Stimulated activated naive B cell treated with anti-CD40 and anti-IgM and Interleukin-4, amounts not matched to agents 10 μg/mL and 1 μg/mL and 100 μg/mL, for 72 hours (primary cell): ENCODE measurements at regions not wholly inside any gene's neighbourhood (a gene's known extent, or its start where the extent isn't known, plus 50 kb on each side); places are given as distances from the start of the nearest gene placed in this dataset.

Experiments used
- ATAC-seq, 2 donors: fragments of 150-1000 bp; cut with Tn5 transposase; replicated peaks; 2 replicates each; pipeline ENCODE4 v1.10.0; 2021; ENCODE audit warnings: moderate library complexity in 1 of 2
- DNase-seq: peaks from one replicate; pipeline ENCODE4 v3.0.0; 2021
- H3K27ac Mint-ChIP-seq: one replicate; pipeline ENCODE4 v1.8.0; 2022; ENCODE audit warnings: mild to moderate bottlenecking, mixed read lengths
- H3K27me3 Mint-ChIP-seq, 2 donors: one replicate each; pipeline ENCODE4 v1.8.0; 2022; ENCODE audit warnings: mixed read lengths in 2 of 2
- H3K36me3 Mint-ChIP-seq, 2 donors: one replicate each; pipeline ENCODE4 v1.8.0; 2022; ENCODE audit warnings: mixed read lengths in 2 of 2, mild to moderate bottlenecking in 1 of 2
- H3K4me1 Mint-ChIP-seq, 2 donors: one replicate each; pipeline ENCODE4 v1.8.0; 2022; ENCODE audit warnings: mixed read lengths in 2 of 2, mild to moderate bottlenecking in 1 of 2
- H3K4me3 Mint-ChIP-seq, 2 donors: one replicate each; pipeline ENCODE4 v1.8.0; 2022; ENCODE audit warnings: mild to moderate bottlenecking in 2 of 2, mixed read lengths in 2 of 2, moderate library complexity in 1 of 2
- H3K9me3 Mint-ChIP-seq, 2 donors: one replicate each; pipeline ENCODE4 v1.8.0; 2022; ENCODE audit warnings: mixed read lengths in 2 of 2, mild to moderate bottlenecking in 1 of 2

- Mint-ChIP-seq H3K27ac (no peak overlapping the region), H3K4me3 (no peak overlapping the region), H3K27me3 (peaks cover 15 to 29% of the 10 kb centered on the region in 2 donors), H3K4me1 (peaks cover 24 to 44% of the 10 kb centered on the region in 2 donors), H3K9me3 (peaks cover 15 to 16% of the 10 kb centered on the region in 2 donors), H3K36me3 (peaks cover 6 to 11% of the 10 kb centered on the region in 2 donors)
- DNase-seq (no peak), ATAC-seq (no peak)
Measured at GRCh38 chr3:72284471-72284870, 499.5 kb upstream of the PROK2 start.

GRCh38 chr3:72282918-72283317 is 498.0 kb upstream of the PROK2 start:
- DNase-seq (no peak), ATAC-seq (peak; percentile 41 to 43)
- Mint-ChIP-seq H3K36me3 (peaks cover 6 to 11% of the 10 kb centered on the region in 2 donors), H3K27me3 (peaks cover 15 to 33% of the 10 kb centered on the region in 2 donors), H3K27ac (no peak overlapping the region), H3K9me3 (peaks cover 15 to 16% of the 10 kb centered on the region in 2 donors), H3K4me3 (no peak overlapping the region), H3K4me1 (peaks cover 17 to 37% of the 10 kb centered on the region in 2 donors)

DNA sequence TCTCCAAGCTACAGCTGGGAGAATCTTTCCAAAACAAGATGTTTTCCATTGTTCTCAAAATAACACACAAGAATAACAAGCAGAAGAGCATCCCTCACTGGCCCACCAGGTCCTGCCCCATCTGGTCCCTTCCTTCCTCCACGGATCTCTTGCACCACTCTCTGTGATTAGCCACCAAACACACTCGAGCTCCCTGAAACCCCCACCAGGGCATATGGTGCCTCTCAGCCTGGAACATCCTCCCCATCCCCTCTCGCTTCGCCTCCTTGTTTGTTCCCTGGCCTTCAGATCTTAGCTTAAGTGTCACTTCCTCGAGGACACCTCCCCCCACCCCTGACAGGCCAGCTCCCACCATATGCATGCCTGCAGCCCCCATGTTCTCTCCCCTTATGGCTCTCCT is 496.6 kb upstream of the PROK2 start:
- ATAC-seq: no peak

GRCh38 chr3:72280876-72281275 is 495.9 kb upstream of the PROK2 start:
- H3K36me3 Mint-ChIP-seq: peaks cover 7 to 14% of the 10 kb centered on the region in 2 donors
- ATAC-seq (peak; percentile 87 to 89), DNase-seq (no peak)
- peaks cover 19 to 21% of the 10 kb centered on the region in 2 donors for H3K9me3 Mint-ChIP-seq
- H3K27me3 Mint-ChIP-seq: peaks cover 11 to 27% of the 10 kb centered on the region in 2 donors
- H3K4me3 Mint-ChIP-seq: no peak overlapping the region
- peaks cover 21 to 36% of the 10 kb centered on the region in 2 donors for H3K4me1 Mint-ChIP-seq
- H3K27ac Mint-ChIP-seq: no peak overlapping the region

More for the DNA sequence above, 496.6 kb upstream of the PROK2 start:
- H3K36me3 Mint-ChIP-seq: peaks cover 7 to 14% of the 10 kb centered on the region in 2 donors
- no peak overlapping the region for H3K27ac Mint-ChIP-seq
- DNase-seq: no peak
- H3K27me3 Mint-ChIP-seq: peaks cover 12 to 29% of the 10 kb centered on the region in 2 donors
- peaks cover 19% of the 10 kb centered on the region in 2 donors for H3K9me3 Mint-ChIP-seq
- peaks cover 21 to 37% of the 10 kb centered on the region in 2 donors for H3K4me1 Mint-ChIP-seq
- H3K4me3 Mint-ChIP-seq: no peak overlapping the region

- no peak overlapping the region for H3K27ac Mint-ChIP-seq
- peaks cover 26 to 47% of the 10 kb centered on the region in 2 donors for H3K4me1 Mint-ChIP-seq
- H3K27me3 Mint-ChIP-seq: peaks cover 11 to 27% of the 10 kb centered on the region in 2 donors
- DNase-seq: no peak
- no peak for ATAC-seq
- H3K9me3 Mint-ChIP-seq: peaks cover 19 to 21% of the 10 kb centered on the region in 2 donors
- H3K4me3 Mint-ChIP-seq: no peak overlapping the region
- peaks cover 7 to 14% of the 10 kb centered on the region in 2 donors for H3K36me3 Mint-ChIP-seq
Measured at GRCh38 chr3:72279631-72280041, 494.7 kb upstream of the PROK2 start.

DNA sequence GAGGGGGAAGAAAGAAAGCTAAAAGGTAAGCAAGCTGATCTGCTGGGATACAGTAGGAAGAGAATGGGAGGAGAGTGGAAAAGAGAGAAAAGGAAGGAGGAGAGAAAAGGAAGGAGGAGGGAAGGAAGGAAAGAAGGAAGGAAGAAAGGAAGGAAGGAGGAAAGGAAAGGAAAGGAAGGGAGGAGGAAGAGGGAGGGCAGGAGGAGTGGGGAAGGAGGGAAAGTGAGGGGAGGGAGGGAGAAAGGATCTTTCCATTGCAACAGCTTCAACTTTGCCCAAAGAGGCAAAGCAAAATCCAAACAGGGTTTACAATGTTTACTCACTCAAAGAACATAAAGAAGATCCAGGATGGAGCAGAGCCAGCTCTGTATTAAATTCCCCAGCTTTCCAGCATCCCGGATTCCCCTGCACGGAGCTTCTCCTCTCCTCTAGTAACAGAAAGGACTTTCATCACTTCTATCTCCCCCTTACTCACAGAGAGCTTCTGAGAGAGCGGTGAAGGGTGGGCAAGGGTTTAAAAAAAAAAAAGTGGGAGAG is 494.2 kb upstream of the PROK2 start:
- peaks cover 11 to 27% of the 10 kb centered on the region in 2 donors for H3K27me3 Mint-ChIP-seq
- peaks cover 29 to 52% of the 10 kb centered on the region in 2 donors for H3K4me1 Mint-ChIP-seq

GRCh38 chr3:72278349-72279067 is 493.6 kb upstream of the PROK2 start:
- peaks cover 11 to 27% of the 10 kb centered on the region in 2 donors for H3K27me3 Mint-ChIP-seq
- ATAC-seq: no peak
- peaks cover 7 to 14% of the 10 kb centered on the region in 2 donors for H3K36me3 Mint-ChIP-seq
- no peak overlapping the region for H3K27ac Mint-ChIP-seq
- peaks cover 16 to 19% of the 10 kb centered on the region in 2 donors for H3K9me3 Mint-ChIP-seq
- no peak overlapping the region for H3K4me3 Mint-ChIP-seq
- no peak for DNase-seq
- peaks cover 33 to 58% of the 10 kb centered on the region in 2 donors for H3K4me1 Mint-ChIP-seq

More for the DNA sequence above, 494.2 kb upstream of the PROK2 start:
- no peak for ATAC-seq
- H3K9me3 Mint-ChIP-seq: peaks cover 19 to 21% of the 10 kb centered on the region in 2 donors
- no peak overlapping the region for H3K4me3 Mint-ChIP-seq
- DNase-seq: no peak
- H3K27ac Mint-ChIP-seq: no peak overlapping the region
- peaks cover 7 to 14% of the 10 kb centered on the region in 2 donors for H3K36me3 Mint-ChIP-seq

DNA sequence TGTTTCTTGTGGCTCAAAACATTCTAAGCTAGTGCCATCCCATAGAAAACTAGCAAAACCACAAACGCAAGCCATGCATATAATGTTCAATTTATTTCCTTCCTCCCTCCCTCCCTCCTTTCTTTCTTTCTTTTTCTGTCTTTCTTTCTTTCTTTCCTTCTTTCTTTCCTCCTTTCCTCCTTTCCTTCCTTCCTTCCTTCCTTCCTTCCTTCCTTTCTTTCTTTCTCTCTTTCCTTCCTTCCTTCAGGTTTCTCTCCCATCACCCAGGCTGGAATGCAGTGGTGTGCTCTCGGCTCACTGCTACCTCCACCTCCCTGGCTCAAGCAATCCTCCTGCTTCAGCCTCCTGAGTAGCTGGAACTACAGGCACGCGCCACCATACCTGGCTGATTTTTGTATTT is 492.8 kb upstream of the PROK2 start:
- Mint-ChIP-seq H3K4me1 (peaks cover 40 to 66% of the 10 kb centered on the region in 2 donors), H3K27me3 (peaks cover 11 to 27% of the 10 kb centered on the region in 2 donors), H3K27ac (no peak overlapping the region), H3K4me3 (no peak overlapping the region), H3K36me3 (peaks cover 1 to 6% of the 10 kb centered on the region in 2 donors), H3K9me3 (peaks cover 9 to 13% of the 10 kb centered on the region in 2 donors)
- ATAC-seq (no peak), DNase-seq (no peak)

- ATAC-seq (no peak), DNase-seq (no peak)
- H3K27me3 Mint-ChIP-seq: peaks cover 11 to 24% of the 10 kb centered on the region in 2 donors
- H3K9me3 Mint-ChIP-seq: peaks cover 5 to 7% of the 10 kb centered on the region in 2 donors
- no peak overlapping the region for H3K27ac Mint-ChIP-seq
- peaks cover 47 to 74% of the 10 kb centered on the region in 2 donors for H3K4me1 Mint-ChIP-seq
- H3K4me3 Mint-ChIP-seq: no peak overlapping the region
- peaks cover 1 to 3% of the 10 kb centered on the region in 2 donors for H3K36me3 Mint-ChIP-seq
Measured at GRCh38 chr3:72276806-72277205, 491.9 kb upstream of the PROK2 start.

GRCh38 chr3:72275331-72275751 is 490.4 kb upstream of the PROK2 start:
- Mint-ChIP-seq H3K9me3 (peaks cover 4 to 5% of the 10 kb centered on the region in 2 donors), H3K4me3 (no peak overlapping the region), H3K36me3 (peaks cover 1 to 3% of the 10 kb centered on the region in 2 donors), H3K27ac (no peak overlapping the region), H3K27me3 (peaks cover 9 to 19% of the 10 kb centered on the region in 2 donors), H3K4me1 (peaks cover 46 to 74% of the 10 kb centered on the region in 2 donors)
- DNase-seq (no peak), ATAC-seq (no peak)

DNA sequence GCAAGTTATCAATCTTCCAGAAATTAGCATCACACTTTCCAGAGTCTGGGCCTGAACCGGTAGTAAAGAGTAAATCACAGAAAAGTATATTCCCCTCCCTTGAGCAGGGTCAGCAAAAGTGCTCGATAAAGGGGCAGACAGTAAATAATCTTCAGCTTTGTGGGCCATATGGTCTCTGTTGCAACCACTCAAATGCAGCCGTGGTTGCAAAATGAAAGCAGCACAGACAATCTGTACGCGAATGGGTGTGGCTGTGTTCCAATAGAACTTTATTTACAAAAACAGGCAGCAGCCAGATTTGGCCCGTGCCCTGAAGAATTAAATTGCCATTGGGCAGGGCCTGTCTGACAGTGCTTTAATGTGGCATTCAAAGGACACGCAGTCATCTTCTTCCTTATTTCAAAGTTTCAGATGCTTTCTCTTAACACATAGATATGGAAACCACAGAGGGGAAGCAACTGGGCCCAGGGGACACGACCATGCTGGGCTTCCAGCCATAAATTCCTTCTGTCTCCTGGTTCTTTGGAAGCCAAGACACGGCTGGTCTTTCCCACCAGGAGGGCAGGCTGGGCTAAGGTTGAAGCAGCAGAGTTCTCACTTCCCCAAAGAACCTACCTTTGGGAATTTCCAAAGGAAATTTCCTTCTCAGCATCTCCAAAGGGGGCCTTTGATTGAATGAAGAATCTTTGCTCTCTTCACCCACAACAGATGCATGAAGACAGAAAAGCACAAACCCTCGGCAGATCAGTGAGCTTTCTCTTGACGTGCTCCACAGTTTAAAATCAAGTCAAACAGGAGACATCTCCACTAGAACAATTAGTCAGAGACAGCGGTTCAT is 489.8 kb upstream of the PROK2 start:
- Mint-ChIP-seq H3K9me3 (peaks cover 4 to 5% of the 10 kb centered on the region in 2 donors), H3K4me3 (peak overlapping the region; percentile 51 to 58), H3K27me3 (peaks cover 7 to 13% of the 10 kb centered on the region in 2 donors), H3K36me3 (peaks cover 1 to 3% of the 10 kb centered on the region in 2 donors), H3K27ac (peak overlapping the region; percentile 70), H3K4me1 (peaks cover 50 to 74% of the 10 kb centered on the region in 2 donors)
- DNase-seq (peak; percentile 43), ATAC-seq (peak; percentile 95 to 97)

DNA sequence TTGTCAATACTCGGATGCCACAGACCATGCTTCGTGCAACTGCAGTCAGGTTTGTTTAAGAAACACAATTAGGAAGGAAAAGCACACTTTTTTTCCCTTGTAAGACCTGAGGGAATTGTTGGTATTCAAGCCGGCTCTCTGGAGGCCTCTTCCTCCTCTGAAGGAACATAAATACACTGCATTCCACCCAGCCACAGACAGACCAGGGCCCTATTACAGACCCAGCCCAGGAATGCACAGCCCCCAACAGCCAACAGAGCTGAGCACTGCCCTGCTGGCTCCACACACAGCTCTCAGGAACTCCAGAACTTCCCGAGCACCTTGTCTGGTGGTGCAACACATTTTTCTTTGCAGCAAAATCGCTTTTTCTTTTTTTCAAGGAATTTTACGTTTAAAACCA is 488.7 kb upstream of the PROK2 start:
- DNase-seq (no peak), ATAC-seq (no peak)
- peaks cover 54 to 74% of the 10 kb centered on the region in 2 donors for H3K4me1 Mint-ChIP-seq
- H3K36me3 Mint-ChIP-seq: peaks cover 1 to 3% of the 10 kb centered on the region in 2 donors
- peak overlapping the region; percentile 6 to 58 for H3K4me3 Mint-ChIP-seq
- H3K27me3 Mint-ChIP-seq: peaks cover under 1 to 2% of the 10 kb centered on the region in 2 donors
- H3K9me3 Mint-ChIP-seq: peaks cover 4 to 5% of the 10 kb centered on the region in 2 donors
- peak overlapping the region; percentile 56 for H3K27ac Mint-ChIP-seq

DNA sequence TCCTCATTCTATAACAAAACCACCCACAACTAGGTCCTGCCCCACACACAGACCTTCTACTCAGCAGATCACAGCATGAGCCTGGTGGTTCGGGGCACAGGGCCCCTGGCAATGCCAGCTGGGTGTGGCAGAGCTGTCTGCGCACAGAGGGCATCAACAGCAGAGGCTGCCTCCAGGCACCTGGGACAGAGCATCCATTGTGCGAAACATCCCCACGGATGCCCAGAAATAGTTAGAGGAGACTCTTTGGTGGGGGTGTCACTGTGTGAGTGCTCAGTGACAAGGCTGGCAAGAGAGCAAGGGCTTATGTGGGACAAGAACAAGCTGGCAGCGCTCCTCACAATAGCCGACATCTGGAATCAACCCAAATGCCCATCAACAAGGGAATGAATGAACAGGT is 487.4 kb upstream of the PROK2 start:
- H3K36me3 Mint-ChIP-seq: peaks cover under 1 to 8% of the 10 kb centered on the region in 2 donors
- DNase-seq (no peak), ATAC-seq (no peak)
- H3K27ac Mint-ChIP-seq: no peak overlapping the region
- no peaks in the 10 kb centered on the region for H3K27me3 Mint-ChIP-seq
- no peak overlapping the region for H3K4me3 Mint-ChIP-seq
- H3K9me3 Mint-ChIP-seq: peaks cover 3 to 5% of the 10 kb centered on the region in 2 donors
- H3K4me1 Mint-ChIP-seq: peaks cover 58 to 76% of the 10 kb centered on the region in 2 donors

DNA sequence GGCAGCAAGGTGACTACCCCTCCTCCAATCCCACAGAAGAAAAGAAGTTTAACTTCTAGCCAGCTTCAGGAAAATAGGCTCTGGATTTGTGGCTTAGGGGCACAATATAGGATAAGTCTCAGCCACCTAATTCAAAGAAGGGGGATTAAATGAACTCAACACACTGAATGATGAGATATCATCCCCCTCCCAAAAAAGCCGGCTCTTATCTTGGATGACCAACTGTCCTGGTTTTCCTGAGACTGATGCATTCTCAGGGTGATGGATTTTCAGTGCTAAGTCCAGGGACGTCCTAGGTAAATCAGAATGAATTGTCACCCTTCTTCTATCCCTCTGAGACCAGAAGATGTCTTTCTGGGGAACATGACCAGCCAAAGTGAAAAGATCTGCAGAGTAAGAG is 487.0 kb upstream of the PROK2 start:
- DNase-seq: no peak
- ATAC-seq: no peak
- peaks cover 4 to 10% of the 10 kb centered on the region in 2 donors for H3K36me3 Mint-ChIP-seq
- no peaks in the 10 kb centered on the region for H3K27me3 Mint-ChIP-seq
- peaks cover 5 to 6% of the 10 kb centered on the region in 2 donors for H3K9me3 Mint-ChIP-seq
- no peak overlapping the region for H3K4me3 Mint-ChIP-seq
- peaks cover 59 to 80% of the 10 kb centered on the region in 2 donors for H3K4me1 Mint-ChIP-seq
- no peak overlapping the region for H3K27ac Mint-ChIP-seq
